SU-DHL-6 (cell line): ENCODE measurements at regions not wholly inside any gene's neighbourhood (a gene's known extent, or its start where the extent isn't known, plus 50 kb on each side); places are given as distances from the start of the nearest gene placed in this dataset.

Source experiments
- CTCF ChIP-seq: fragments of 200-600 bp; sonication (generic); IDR thresholded peaks from one replicate; pipeline ENCODE4 v1.5.1; 2017; ENCODE audit warnings: antibody characterized with exemption, mild to moderate bottlenecking, low read length, moderate library complexity; ENCODE audit not compliant: insufficient read depth, poor library complexity, severe bottlenecking
- EZH2phosphoT487 ChIP-seq: fragments of 200-600 bp; sonication (generic), shearing (Covaris generic); conservative IDR thresholded peaks from 2 replicates; pipeline ENCODE4 v1.6.1; 2018; ENCODE audit warnings: mild to moderate bottlenecking, antibody characterized with exemption, low read length, moderate library complexity, mixed read lengths

GRCh38 chr6:54646951-54647664, 199.5 kb upstream of the FAM83B start:
- no peak for TF ChIP-seq EZH2phosphoT487
- no peak for TF ChIP-seq CTCF
